Gastroesophageal sphincter (tissue), 4 donors: ENCODE measurements at regions not wholly inside any gene's neighbourhood (a gene's known extent, or its start where the extent isn't known, plus 50 kb on each side); places are given as distances from the start of the nearest gene placed in this dataset.

ENCODE experiments used
- ATAC-seq: fragments of 150-250 bp; one replicate; pipeline ENCODE4 v1.9.1; 2016; ENCODE audit warnings: mild to moderate bottlenecking, moderate library complexity
- H3K27ac ChIP-seq, 4 donors: fragments of 200-600 bp; sonication (generic) in 3 of 4; 1 replicate in 3 of 4; 2 replicates in 1 of 4; pipeline ENCODE4 v1.5.1; 2016 to 2019
- H3K27me3 ChIP-seq: fragments of 200-600 bp; sonication (generic); one replicate; pipeline ENCODE4 v1.5.1; 2019
- H3K36me3 ChIP-seq, 2 donors: fragments of 200-600 bp; sonication (generic); one replicate each; pipeline ENCODE4 v1.5.1; 2019; ENCODE audit warnings: control low read depth in 1 of 2
- H3K4me1 ChIP-seq, 3 donors: fragments of 200-600 bp; sonication (generic); 1 replicate in 2 of 3; 2 replicates in 1 of 3; pipeline ENCODE4 v1.5.1; 2016 to 2019; ENCODE audit warnings: control low read depth in 2 of 3
- H3K4me3 ChIP-seq, 2 donors: fragments of 200-600 bp; sonication (generic); one replicate each; pipeline ENCODE4 v1.5.1; 2019; ENCODE audit warnings: mild to moderate bottlenecking in 1 of 2, moderate library complexity in 1 of 2
- H3K9me3 ChIP-seq, 3 donors: fragments of 200-600 bp; sonication (generic); one replicate each; pipeline ENCODE4 v1.5.1; 2017 to 2019; ENCODE audit warnings: control low read depth in 2 of 3
- EP300 ChIP-seq: sonication (generic); formaldehyde crosslinking; IDR thresholded peaks from one replicate; pipeline ENCODE4 v1.6.1; 2017; ENCODE audit warnings: antibody characterized with exemption, mild to moderate bottlenecking
- POLR2A ChIP-seq, 2 donors: fragments of 450-650 bp; IDR thresholded peaks; one replicate each; pipeline ENCODE4 v1.6.1; 2017; ENCODE audit warnings: antibody characterized with exemption in 2 of 2, mild to moderate bottlenecking in 2 of 2, moderate library complexity in 1 of 2
- POLR2AphosphoS5 ChIP-seq: sonication (generic); formaldehyde crosslinking; IDR thresholded peaks from one replicate; pipeline ENCODE4 v1.6.1; 2017; ENCODE audit warnings: antibody characterized with exemption
- WGBS, 2 donors: methylation state at CpG; one replicate each; pipeline ENCODE4 v1.1.5; 2018; ENCODE audit warnings: low coverage in 1 of 2; 5-methylcytosine and 5-hydroxymethylcytosine counted together
- TF ChIP-seq, protein P1 (sequence below), 4 experiments: fragments of 200-600 bp in 2 of 4; fragments of 450-650 bp in 2 of 4; sonication (generic) in 1 of 4; IDR thresholded peaks; one replicate each; pipeline ENCODE4 v1.5.1; 2017 to 2019; ENCODE audit warnings: antibody characterized with exemption in 4 of 4, mild to moderate bottlenecking in 2 of 4, moderate library complexity in 2 of 4

- Histone ChIP-seq H3K4me1 (no peaks in the 10 kb centered on the region), H3K27ac (no peak overlapping the region), H3K27me3 (no peaks in the 10 kb centered on the region), H3K4me3 (no peak overlapping the region), H3K36me3 (no peaks in the 10 kb centered on the region), H3K9me3 (peaks cover 0 to 9% (median 0%) of the 10 kb centered on the region in 3 donors)
- TF ChIP-seq EP300, result no peak
- TF ChIP-seq POLR2AphosphoS5, result no peak
- no peak for TF ChIP-seq POLR2A (IDR thresholded peaks at IDR 0.05)
- TF ChIP-seq, protein P1, sequence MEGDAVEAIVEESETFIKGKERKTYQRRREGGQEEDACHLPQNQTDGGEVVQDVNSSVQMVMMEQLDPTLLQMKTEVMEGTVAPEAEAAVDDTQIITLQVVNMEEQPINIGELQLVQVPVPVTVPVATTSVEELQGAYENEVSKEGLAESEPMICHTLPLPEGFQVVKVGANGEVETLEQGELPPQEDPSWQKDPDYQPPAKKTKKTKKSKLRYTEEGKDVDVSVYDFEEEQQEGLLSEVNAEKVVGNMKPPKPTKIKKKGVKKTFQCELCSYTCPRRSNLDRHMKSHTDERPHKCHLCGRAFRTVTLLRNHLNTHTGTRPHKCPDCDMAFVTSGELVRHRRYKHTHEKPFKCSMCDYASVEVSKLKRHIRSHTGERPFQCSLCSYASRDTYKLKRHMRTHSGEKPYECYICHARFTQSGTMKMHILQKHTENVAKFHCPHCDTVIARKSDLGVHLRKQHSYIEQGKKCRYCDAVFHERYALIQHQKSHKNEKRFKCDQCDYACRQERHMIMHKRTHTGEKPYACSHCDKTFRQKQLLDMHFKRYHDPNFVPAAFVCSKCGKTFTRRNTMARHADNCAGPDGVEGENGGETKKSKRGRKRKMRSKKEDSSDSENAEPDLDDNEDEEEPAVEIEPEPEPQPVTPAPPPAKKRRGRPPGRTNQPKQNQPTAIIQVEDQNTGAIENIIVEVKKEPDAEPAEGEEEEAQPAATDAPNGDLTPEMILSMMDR (IDR thresholded peaks at IDR 0.05), result no peak
- no CpG with 5 or more reads among the region's 29 CpGs for WGBS, 2 donors
- ATAC-seq, result peak; percentile 28
These were observed 192.8 kb upstream of the IZUMO3 start for GRCh38 chr9:24738421-24738961.

- H3K36me3 ChIP-seq, result no peaks in the 10 kb centered on the region
- no peaks in the 10 kb centered on the region for H3K9me3 ChIP-seq
- no peaks in the 10 kb centered on the region for H3K27me3 ChIP-seq
- TF ChIP-seq, protein P1 (IDR thresholded peaks at IDR 0.05), result no peak
- TF ChIP-seq EP300 (no peak), POLR2AphosphoS5 (no peak), POLR2A (IDR thresholded peaks at IDR 0.05) (no peak)
- no peak overlapping the region for H3K4me3 ChIP-seq
- H3K4me1 ChIP-seq, result no peaks in the 10 kb centered on the region
- WGBS, 2 donors, result 22 to 35% methylated on average over 1 of the region's 1 CpG
- no peak overlapping the region for H3K27ac ChIP-seq
- no peak for ATAC-seq
These were observed 186.1 kb upstream of the IZUMO3 start for GRCh38 chr9:24731754-24732153.

- no peaks in the 10 kb centered on the region for H3K4me1 ChIP-seq
- 41 to 48% methylated on average over 1 of the region's 1 CpG for WGBS, 2 donors
- H3K4me3 ChIP-seq, result no peak overlapping the region
- TF ChIP-seq EP300, result no peak
- no peak for TF ChIP-seq POLR2A (IDR thresholded peaks at IDR 0.05)
- no peak for TF ChIP-seq POLR2AphosphoS5
- TF ChIP-seq, protein P1 (IDR thresholded peaks at IDR 0.05), result no peak
- no peaks in the 10 kb centered on the region for H3K36me3 ChIP-seq
- no peaks in the 10 kb centered on the region for H3K9me3 ChIP-seq
- no peak for ATAC-seq
- H3K27me3 ChIP-seq, result no peaks in the 10 kb centered on the region
- no peak overlapping the region for H3K27ac ChIP-seq
These were observed 175.9 kb upstream of the IZUMO3 start for GRCh38 chr9:24721621-24722020.

DNA sequence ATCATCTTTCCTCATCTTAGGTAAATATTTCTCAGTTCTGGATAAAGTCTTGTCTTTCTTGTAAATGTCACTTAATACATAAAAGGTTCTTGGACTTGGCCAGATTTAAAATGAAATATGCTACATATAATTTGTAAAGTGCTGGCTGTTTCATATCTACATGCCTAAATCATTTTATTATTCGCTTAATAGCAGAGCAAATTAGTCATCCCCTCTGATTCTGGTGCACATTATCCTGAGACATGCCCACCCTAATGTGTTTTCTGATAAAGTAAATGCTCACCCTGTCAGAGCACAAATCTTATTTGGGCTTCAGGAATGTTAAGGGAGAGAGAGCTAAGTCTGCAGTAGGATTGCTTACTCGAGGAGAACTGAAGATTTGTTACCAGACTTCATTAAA, 166.5 kb upstream of the IZUMO3 start:
- Histone ChIP-seq H3K36me3 (no peaks in the 10 kb centered on the region), H3K4me1 (peaks cover 0 to 4% (median 0%) of the 10 kb centered on the region in 3 donors), H3K9me3 (no peaks in the 10 kb centered on the region), H3K27me3 (no peaks in the 10 kb centered on the region), H3K4me3 (no peak overlapping the region), H3K27ac (no peak overlapping the region)
- no peak for TF ChIP-seq EP300
- TF ChIP-seq POLR2AphosphoS5, result no peak
- TF ChIP-seq, protein P1 (IDR thresholded peaks at IDR 0.05), result no peak
- TF ChIP-seq POLR2A (IDR thresholded peaks at IDR 0.05), result no peak
- 15 to 22% methylated on average over 2 of the region's 2 CpGs for WGBS, 2 donors
- ATAC-seq, result no peak

GRCh38 chr9:24708814-24709213, 163.1 kb upstream of the IZUMO3 start:
- TF ChIP-seq POLR2A (IDR thresholded peaks at IDR 0.05) (no peak), EP300 (no peak), POLR2AphosphoS5 (no peak)
- TF ChIP-seq, protein P1 (IDR thresholded peaks at IDR 0.05), result no peak
- H3K9me3 ChIP-seq, result no peaks in the 10 kb centered on the region
- no peaks in the 10 kb centered on the region for H3K27me3 ChIP-seq
- WGBS, 2 donors, result 76 to 94% methylated on average over 2 of the region's 2 CpGs
- no peak overlapping the region for H3K4me3 ChIP-seq
- peaks cover 0 to 4% (median 0%) of the 10 kb centered on the region in 3 donors for H3K4me1 ChIP-seq
- no peaks in the 10 kb centered on the region for H3K36me3 ChIP-seq
- no peak overlapping the region for H3K27ac ChIP-seq
- ATAC-seq, result no peak
